COLO829 (cell line): ENCODE measurements at regions not wholly inside any gene's neighbourhood (a gene's known extent, or its start where the extent isn't known, plus 50 kb on each side); places are given as distances from the start of the nearest gene placed in this dataset.
A peak's percentile ranks its signal among the peaks of the same experiment; 100 is the strongest.
"Not testable (repeated sequence)": the region's sequence is repeated elsewhere in the genome, so short reads cannot be mapped to it uniquely, and the experiment has no call there.

Source experiments
- DNase-seq: peaks from one replicate; pipeline ENCODE4 v3.0.0; 2012; ENCODE audit warnings: low spot score

DNA sequence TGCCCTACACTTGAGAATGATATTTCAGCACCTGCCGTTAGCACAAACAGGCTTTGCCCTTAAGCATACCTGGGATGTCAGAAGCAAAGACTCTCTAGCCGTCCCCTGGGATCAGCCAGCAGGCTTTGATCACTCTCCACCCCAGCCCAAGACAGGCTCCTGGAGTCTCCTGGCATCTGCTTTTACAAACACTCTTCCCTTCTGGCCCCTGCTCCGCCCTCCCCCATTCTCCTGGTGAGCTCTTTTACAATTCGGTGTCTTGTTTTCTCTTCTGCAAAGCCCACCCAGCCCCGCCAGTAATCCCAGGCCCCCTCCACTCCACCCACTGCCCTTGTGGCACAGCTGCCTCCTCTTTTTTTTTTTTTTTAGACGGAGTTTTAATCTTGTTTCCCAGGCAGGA, 50.4 kb downstream of the KATNIP start:
- DNase-seq, result no peak

DNA sequence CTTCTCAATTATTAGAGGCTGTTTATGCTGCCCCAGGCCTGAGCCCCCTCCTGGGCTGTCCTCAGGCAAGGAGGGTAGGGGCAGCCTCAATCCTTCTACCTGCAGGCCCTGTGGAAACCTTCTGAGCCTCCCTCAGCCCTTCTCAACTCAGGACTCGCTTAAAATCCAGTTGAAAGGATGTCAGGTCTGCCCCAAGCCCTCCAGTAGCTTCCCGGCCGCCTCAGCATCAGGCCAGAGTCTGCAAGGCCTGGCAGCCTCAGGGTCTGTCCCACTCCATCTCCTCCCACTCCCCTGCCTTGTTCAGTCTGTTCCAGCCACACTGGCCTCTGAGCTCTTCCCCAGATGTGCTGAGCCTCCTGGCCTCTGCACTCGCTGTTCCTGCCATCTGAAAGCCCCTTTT, 52.2 kb downstream of the KATNIP start:
- no peak for DNase-seq

DNA sequence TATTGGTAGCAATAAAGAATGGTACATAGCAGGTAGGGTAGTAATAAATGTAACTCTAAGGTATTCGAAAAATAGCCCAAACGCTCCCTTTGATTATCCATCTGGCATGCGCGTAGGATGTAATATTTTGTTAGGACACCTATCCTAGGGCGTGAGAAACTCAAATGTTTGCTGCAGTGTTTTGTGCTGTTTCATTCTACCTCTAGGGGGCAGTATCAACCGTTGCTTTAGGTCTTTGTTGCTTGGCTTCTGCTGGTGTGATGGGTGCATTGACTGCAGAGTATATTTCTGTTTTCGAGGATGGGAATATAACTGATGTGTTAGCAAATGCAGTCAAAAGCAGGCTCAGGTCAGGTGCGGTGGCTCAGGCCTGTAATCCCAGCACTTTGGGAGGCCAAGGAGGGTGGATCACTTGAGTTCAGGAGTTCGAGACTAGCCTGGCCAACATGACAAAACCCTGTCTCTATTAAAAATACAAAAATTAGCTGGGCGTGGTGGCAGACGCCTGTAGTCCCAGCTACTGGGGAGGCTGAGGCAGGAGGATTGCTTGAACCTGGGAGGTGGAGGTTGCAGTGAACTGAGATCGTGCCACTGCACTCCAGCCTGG, 55.7 kb downstream of the KATNIP start:
- DNase-seq, result peak; percentile 54

DNA sequence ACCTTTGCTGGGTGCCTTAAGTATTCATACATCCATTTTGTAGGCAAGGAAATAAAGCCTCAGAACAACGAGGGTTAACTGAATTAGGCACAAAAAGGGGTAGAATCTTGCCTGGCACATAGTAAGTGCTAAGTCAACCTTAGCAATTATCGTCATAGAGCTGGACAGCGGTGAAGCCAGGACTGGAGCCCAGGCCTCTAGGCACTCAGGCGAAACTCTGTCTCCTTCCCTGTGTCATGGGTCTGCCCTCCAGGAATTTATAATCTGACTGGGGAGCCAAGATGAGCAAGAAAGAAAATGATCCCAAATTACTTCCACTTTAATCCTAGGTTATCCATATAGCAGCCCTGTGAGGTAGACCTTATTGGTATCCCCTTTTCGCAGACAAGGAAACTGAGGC, 61.4 kb downstream of the KATNIP start:
- no peak for DNase-seq

DNA sequence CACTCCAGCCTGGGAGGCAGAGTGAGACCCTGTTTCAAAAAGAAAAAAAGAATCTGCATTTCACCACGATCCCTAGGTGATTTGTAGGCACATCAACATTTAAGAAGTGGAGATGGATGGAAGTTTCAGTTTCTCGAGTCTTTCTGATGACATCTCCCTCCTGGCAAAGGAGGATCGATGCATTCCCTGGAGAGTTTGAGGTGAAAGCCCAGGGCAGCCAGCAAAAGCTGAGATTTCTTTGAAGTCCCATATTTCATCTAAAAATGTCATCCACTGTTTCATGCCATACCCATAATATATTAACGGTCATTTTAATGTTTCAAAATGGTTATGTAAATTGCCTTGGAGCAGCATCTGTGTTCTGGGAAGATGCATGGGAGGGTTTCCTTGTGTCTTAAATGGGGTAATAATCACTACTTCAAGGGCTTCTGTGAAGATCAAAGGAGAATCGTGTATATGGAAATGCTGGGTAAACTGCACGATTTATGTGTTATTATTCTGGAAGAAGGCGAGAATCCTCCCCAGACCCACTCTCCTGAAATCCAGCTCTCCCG, 63.4 kb downstream of the KATNIP start:
- no peak for DNase-seq

DNA sequence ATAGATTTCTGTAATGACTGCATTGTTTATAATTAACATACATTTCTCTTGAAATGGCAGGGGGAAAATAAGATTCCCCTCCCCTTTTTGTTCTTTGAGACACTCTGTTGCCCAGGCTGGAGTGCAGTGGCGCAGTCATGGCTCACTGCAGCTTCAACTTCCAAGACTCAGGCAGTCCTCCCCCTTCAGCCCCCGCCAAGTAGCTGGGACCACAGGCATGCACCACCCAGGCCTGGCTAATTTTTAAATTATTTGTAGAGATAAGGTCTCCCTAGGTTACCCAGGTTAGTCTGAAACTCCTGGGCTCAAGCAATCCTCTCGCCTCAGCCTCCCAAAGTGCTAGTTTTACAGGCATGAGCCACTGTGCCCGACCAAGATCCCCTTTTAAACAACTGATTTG, 67.7 kb downstream of the KATNIP start:
- DNase-seq, result no peak

DNA sequence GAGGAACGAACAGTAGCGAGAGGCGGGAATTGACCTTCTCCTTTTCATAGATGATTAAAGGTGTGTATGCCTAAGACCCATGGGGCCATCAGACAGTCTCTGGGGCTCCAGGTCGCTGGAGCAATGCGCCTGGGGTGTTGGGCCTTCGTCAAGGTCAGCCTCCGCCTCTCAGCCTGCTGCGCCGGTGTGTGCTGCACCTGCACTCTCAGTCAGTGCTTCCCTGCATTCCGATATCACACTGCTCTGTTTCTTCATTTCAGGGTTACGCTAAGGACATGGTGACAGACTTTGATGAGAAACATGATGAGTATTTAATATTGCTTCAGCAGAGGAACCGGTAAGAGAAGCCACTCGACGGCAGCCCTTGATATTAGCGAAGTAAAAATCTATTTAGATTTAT, 68.2 kb downstream of the KATNIP start:
- no peak for DNase-seq

DNA sequence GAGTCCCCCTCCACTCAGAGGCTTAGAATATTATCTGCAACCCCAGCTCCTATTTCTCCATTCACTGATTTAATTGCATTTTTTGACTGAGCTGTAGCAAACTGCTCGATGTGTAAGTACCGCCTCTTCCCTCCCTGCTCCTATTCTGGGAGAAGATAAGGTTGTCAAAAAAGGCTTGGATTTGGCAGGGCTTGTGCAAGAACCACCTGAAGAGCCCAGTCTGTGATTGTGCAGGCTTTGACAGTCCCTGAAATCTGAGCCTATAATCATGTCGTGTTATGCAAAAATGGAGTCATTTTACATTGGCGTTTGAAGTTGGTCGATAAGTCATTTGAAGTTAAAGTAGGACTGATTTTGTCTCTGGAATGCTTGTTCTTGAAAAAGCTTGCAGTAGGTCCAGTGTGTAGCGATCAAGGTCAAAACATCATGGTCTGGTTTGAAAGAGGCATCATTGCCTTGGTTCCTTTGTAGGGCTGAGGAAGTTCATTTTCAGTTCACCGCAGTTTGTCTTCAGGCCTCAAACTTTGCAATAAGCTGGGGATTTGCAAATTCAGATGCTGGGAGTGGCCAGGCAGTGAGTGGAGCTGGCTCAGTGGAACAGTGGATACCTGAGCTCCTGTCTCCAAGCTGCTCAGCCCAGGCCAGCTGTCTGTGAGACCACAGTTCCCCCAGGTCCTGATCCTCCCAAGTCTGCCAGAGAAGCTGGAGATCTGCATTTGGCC, 68.8 kb downstream of the KATNIP start:
- DNase-seq, result no peak

DNA sequence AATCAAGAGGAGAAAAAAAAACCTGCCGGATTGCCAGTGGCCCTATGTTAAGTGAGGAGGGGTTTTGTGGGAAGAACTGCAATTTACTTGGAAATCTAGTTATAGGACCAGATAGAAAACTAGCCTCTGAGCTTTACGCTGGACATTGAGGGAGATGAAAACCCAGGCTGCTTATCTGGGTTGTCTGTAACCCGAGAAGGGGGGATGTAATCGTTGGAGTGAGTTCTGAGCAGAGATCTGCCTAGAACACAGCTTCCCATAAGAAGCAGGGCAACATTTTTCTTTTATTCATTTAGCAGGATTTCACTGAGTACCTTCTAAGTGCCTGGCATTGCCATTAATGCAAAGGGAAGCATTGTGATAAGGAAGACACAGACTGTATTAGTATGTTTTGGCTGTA, 70.6 kb downstream of the KATNIP start:
- no peak for DNase-seq

DNA sequence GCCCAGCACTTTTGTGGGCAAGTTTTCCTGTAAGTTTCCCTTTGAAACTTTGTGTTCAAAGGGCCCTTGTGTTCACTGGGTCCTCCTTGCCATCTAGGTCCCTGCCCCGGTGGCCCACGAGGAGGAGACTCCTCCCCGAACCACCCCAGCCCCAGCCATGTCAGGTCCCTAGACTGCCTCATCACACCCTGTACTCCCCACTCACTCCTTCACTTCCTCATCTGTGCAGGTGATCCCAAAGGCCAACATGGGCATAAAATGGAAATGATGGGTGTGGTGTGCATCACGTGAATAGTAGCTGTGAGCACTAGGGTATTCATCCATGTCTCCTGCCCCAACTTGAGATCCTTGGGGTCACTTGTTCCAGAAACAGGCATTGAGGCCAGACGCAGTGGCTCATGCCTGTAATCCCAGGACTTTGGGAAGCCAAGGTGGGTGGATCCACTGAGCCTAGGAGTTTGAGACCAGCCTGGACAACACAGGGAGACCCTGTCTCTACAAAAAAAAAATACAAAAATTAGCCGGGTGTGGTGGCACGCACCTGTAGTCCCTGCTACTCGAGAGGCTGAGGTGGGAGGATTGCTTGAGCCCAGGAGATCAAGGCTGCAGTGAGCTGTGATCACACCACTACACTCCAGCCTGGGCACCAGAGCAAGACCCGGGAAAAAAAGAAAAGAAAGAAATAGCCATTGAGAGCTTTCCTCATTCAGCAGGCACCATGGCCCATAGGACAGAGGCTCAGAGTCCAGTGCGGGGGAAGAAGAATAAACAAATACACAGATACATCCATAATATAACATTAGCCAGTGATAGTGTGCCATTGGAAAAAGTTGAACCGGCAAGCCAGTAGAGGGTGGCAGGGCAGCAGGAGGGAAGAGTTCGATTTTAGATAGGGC, 74.5 kb downstream of the KATNIP start:
- no peak for DNase-seq

DNA sequence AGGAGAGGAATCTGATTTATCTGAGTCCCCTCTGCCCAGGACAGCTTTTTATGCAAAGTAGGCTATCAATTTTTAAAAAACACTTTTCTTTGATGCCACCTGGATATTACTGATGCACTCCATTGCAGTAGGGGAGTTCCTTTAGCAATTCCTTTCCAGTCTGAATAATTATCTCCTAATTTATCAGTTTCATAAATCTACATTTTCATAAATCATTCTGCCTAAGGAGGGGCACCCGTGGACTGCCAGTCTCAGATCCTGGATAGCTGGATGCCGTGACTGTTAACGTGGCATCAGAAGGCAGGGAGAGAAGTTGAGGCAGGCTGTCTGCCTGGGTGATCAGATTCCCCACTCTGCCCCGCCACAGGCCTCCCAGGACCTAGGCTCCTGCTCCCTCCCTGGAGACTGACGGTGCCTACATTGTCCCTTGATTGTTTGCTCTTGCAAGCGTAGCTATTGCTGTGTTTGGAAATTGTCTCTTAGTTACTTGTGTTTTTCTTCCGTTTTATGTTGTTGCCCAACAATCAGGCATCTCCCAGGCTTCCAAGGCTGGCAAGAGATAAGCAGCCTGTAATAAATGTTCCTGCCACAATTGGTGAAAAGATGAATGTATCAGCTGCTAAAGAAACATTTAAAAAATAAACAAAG, 75.2 kb downstream of the KATNIP start:
- DNase-seq, result no peak

DNA sequence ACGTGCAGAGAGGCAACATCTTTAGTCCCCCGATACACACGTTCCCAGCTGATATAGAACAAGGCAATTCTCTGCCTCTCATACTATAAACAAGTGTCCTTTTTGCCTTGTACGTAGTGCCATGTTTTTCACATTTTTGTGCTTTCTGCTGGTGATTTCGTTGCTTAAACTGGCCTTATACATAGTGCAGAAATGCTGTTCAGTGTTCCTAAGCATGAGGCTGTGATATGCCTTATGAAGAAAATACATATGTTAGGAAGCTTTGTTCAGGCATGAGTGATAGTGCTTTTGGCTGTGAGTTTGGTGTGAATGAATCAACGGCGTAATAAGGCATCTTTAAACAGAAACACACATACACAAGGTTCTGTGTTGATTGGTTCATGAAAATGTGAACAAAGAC, 77.2 kb downstream of the KATNIP start:
- no peak for DNase-seq

DNA sequence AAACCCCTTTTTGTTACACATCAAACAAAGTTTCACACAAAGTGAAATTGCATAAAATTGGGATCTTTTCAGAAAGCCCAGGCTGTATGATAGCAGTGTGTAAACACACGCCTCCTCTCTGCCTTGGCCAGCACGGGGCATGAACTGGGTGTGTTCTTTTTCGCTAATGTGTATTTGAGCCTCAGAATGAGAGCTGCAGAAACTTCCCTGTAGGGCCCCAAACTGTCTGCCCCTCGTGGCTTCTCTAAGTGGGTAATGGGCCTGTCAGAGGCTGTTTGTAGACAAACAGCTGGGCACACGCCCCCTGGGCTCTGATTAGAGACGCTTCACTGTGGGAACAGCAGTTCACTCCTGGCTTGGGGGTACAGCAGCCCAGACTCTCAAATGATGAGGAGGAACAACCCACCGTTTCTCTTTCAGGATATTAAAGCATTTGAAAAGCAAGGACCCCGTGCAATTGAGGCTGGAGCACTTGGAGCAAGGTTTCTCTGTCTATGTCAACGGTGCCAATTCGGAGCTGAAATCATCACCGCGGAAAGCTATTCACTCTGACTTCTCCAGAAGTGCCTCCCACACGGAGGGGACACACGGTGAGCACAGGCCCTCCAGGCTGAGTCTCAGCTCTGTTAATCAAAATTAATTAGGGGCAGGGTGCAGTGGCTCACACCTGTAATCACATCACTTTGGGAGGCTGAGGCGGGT, 78.4 kb downstream of the KATNIP start:
- DNase-seq, result no peak

DNA sequence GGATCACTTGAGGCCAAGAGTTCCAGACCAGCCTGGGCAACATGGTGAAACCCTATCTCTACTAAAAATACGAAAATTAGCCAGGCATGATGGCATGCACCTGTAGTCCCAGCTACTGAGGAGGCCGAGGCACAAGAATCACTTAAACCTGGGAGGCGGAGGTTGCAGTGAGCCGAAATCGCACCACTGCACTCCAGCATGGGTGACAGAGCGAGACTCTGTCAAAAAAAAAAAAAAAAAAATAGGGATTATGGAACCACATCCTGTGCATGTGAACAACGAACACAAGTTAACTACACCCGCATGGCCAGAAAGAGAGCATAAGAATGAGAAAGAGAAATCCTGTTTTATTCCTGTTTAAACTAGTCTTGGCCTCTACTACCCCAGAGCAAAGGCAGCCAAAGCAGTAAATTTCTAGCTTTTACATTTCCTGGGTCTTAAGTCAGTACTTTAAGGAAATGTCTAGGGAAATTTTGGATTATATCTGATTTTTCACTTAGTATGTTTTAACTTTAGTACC, 79.1 kb downstream of the KATNIP start:
- not testable (repeated sequence) for DNase-seq

DNA sequence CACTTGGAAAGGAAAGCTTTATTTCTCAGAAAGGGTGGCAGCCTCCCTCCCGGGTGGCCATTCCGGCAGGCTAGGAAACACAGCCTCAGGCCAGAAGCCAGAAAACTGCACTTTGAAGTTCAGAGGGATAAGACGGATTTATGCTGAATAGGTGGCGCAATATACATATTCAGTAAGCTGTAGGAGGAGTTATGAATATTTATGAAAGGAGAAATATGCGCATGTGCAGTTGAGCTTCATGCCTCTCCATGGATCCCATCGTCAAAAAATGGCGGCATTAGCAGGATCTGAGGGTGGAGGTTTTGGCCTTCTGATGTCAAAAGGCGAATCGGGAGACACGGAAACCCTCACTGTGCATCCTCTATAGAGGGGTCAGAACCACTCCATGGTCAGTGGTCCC, 82.3 kb downstream of the KATNIP start:
- no peak for DNase-seq

DNA sequence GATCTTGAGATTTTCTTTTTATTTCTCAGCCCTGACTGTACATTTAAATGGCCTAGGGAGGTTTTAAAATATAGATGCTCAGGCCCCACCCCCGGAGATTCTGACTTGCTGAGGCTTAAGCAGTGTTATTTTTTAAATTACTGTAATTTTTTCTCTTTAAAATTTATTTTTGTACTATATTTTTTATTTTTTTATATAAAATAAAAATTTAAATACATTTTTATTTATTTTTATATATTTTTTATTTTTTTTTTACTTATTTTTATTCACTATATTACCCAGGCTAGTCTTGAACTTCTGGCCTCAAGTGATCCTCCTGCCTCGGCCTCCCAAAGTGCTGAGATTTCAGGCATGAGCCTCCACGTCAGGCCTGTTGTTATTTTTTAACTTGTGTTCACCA, 83.3 kb downstream of the KATNIP start:
- DNase-seq, result no peak

DNA sequence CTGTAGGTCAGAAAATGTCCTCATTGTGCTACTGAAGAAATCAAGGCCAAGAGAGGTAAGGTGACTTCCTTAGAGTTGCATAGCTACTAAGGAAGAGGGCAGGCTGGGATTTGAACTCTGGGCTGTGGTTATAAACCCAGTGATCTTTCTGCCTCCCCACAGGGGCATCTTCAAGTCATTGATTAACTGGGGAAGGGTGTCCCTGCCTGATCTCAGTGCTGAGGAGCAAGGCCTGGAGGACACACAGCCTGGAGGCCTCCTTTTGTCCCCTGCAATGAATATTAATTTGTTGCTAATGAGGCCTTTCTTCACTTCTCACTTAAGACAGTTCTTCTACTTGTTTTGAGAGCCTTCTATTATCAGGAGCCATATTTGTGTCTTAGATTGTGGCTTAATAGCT, 83.8 kb downstream of the KATNIP start:
- no peak for DNase-seq

DNA sequence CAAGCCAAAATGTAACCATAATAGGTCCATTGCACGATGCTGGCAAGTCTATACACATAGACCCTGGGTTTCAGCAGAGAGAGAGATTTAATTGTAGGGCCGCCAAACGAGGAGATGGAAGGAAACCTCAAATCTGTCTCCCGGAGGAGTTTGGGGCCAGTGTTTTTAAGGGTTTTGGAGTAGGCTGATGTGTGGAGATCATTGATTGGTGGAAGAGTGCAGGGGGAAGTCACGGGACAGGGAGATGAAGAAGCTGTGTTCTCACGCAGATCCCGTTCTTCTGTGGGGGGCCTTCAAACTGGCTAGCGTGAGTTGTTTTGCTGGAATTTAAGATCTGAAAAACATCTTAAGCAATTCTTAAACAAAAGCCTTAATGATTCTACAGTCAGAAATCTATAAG, 84.8 kb downstream of the KATNIP start:
- no peak for DNase-seq

DNA sequence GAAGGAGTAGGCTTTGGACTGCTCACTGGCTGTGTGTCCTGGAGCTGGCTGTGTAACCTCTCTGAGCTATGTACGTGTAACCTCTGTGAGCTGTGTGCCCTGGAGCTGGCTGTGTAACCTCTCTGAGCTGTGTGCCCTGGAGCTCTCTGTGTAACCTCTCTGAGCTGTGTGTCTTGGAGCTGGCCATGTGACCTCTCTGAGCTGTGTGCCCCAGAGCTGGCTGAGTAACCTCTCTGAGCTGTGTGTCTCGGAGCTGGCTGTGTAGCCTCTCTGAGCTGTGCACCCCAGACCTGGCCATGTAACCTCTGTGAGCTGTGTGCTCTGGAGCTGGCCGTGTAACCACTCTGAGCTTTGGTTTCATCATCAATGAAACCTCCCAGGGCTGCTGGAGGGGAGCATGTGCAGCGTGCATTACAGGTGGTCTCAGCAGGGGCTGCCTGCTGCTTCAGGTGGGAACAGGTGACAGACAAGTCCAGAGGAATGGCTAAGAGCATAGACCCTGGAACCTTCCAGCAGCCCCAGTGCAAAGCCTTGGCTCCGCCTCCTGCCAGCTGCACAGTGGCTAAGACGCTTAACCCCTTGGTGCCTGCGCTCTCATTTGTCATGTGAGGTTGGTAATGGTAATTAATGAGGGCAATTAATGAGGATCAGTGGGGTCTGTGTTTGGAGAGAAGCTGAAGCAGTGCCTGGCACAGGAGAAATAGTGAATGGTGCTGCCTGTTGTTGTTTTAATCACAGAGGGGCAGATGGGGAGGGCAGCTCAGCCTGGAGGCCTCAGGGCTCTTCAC, 86.7 kb downstream of the KATNIP start:
- DNase-seq, result no peak

DNA sequence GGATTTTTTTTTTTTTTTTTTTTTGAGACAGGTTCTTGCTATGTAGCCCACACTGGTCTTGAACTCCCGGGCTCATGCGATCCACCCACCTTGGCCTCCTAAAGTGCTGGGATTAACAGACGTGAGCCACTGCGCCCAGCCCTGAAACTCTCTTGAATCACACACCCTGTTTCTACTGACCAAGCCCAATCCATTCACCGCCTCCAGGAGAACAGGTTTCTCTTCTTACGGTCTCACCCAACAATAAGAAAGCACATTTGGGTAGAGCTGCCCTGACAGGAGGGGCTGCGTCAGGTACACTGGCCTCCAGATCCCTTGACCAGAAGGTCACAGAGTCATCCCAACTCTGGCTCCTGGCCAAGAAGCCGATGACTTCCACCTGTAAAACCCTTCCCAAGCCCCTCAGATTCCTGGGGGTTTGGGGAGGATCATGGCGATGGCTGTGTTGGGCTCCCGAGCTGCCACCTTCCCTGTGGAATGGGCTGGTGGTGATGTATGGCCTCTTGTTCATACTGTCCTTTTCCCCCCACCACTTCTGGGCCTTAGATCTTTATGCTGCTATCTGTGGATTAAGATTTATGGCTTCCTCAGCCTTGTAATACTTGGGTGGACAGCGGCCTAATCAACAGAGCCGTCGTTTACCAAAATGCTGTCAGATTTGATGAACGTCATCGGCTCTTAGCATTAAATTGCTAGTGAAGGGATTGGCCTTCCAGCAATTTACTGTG, 89.1 kb downstream of the KATNIP start:
- no peak for DNase-seq
